IMR-90 (cell line): ENCODE measurements at regions not wholly inside any gene's neighbourhood (a gene's known extent, or its start where the extent isn't known, plus 50 kb on each side); places are given as distances from the start of the nearest gene placed in this dataset.

Experiments
- POLR2A ChIP-seq: IDR thresholded peaks from 2 replicates; pipeline ENCODE4 v1.6.1; 2012; ENCODE audit warnings: mild to moderate bottlenecking, low read depth, low read length
- RFX5 ChIP-seq: IDR thresholded peaks from 2 replicates; pipeline ENCODE4 v1.8.0; 2012; ENCODE audit warnings: low read depth, mild to moderate bottlenecking, low read length, moderate library complexity
- SMC3 ChIP-seq: fragments of 150-350 bp; IDR thresholded peaks from 2 replicates; pipeline ENCODE4 v1.6.1; 2016; ENCODE audit warnings: low read depth, mild to moderate bottlenecking, antibody characterized with exemption, low read length, moderate library complexity
- TF ChIP-seq, protein P1 (sequence below): conservative IDR thresholded peaks from 2 replicates; pipeline ENCODE4 v1.5.1; 2012; ENCODE audit warnings: mild to moderate bottlenecking, low read depth, low read length, improper control_type of control experiment

DNA sequence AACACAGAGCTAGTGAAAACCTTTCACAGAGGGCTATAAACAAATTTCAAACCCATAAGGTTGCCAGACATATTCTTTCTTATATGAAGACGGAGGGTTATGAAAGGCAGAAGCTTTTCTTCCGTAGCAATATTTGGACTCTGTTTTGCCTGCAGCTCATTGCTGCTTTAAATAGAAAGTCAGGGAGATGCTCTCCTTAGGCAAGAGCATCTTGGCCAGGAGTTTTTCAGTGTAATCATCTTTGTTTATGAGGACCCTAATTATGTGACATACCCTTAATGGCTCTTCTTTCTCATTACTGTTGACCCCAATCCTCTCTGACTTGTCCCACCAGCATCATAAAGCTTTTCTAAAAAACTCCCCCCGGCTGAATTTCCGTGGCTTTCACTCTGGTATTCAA is 433.4 kb upstream of the NRXN1 start:
- TF ChIP-seq POLR2A, result no peak
- TF ChIP-seq, protein P1, sequence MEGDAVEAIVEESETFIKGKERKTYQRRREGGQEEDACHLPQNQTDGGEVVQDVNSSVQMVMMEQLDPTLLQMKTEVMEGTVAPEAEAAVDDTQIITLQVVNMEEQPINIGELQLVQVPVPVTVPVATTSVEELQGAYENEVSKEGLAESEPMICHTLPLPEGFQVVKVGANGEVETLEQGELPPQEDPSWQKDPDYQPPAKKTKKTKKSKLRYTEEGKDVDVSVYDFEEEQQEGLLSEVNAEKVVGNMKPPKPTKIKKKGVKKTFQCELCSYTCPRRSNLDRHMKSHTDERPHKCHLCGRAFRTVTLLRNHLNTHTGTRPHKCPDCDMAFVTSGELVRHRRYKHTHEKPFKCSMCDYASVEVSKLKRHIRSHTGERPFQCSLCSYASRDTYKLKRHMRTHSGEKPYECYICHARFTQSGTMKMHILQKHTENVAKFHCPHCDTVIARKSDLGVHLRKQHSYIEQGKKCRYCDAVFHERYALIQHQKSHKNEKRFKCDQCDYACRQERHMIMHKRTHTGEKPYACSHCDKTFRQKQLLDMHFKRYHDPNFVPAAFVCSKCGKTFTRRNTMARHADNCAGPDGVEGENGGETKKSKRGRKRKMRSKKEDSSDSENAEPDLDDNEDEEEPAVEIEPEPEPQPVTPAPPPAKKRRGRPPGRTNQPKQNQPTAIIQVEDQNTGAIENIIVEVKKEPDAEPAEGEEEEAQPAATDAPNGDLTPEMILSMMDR, result no peak
- TF ChIP-seq SMC3, result no peak
- no peak for TF ChIP-seq RFX5
